ENCODE measurements at regions not wholly inside any gene's neighbourhood (a gene's known extent, or its start where the extent isn't known, plus 50 kb on each side); places are given as distances from the start of the nearest gene placed in this dataset.

GRCh38 chr1:187491082-187491720, 662.5 kb downstream of the PLA2G4A start:
- no peak for DNase-seq (ENCODE audit: low spot score)
- no peak for TF ChIP-seq CTCF (IDR thresholded peaks at IDR 0.05; ENCODE audit: extremely low read depth, missing control alignments)

GRCh38 chr1:187498028-187498427, 669.3 kb downstream of the PLA2G4A start:
- no peak for DNase-seq (ENCODE audit: low spot score)
- TF ChIP-seq CTCF (IDR thresholded peaks at IDR 0.05; ENCODE audit: extremely low read depth, missing control alignments), result no peak

GRCh38 chr1:187504779-187505178, 676.0 kb downstream of the PLA2G4A start:
- no peak for DNase-seq (ENCODE audit: low spot score)
- TF ChIP-seq CTCF (IDR thresholded peaks at IDR 0.05; ENCODE audit: extremely low read depth, missing control alignments), result no peak

GRCh38 chr1:187509091-187509490, 680.3 kb downstream of the PLA2G4A start:
- TF ChIP-seq CTCF (IDR thresholded peaks at IDR 0.05; ENCODE audit: extremely low read depth, missing control alignments), result no peak
- DNase-seq (ENCODE audit: low spot score), result no peak

- TF ChIP-seq CTCF (IDR thresholded peaks at IDR 0.05; ENCODE audit: extremely low read depth, missing control alignments), result no peak
- DNase-seq (ENCODE audit: low spot score), result no peak
Observed at GRCh38 chr1:187513190-187513589, 684.4 kb downstream of the PLA2G4A start.

GRCh38 chr1:187514110-187514509, 685.4 kb downstream of the PLA2G4A start:
- TF ChIP-seq CTCF (IDR thresholded peaks at IDR 0.05; ENCODE audit: extremely low read depth, missing control alignments), result no peak
- no peak for DNase-seq (ENCODE audit: low spot score)

GRCh38 chr1:187516874-187517273, 688.1 kb downstream of the PLA2G4A start:
- no peak for TF ChIP-seq CTCF (IDR thresholded peaks at IDR 0.05; ENCODE audit: extremely low read depth, missing control alignments)
- DNase-seq (ENCODE audit: low spot score), result no peak
